ENCODE measurements at regions not wholly inside any gene's neighbourhood (a gene's known extent, or its start where the extent isn't known, plus 50 kb on each side); places are given as distances from the start of the nearest gene placed in this dataset.
"Not testable (repeated sequence)": the region's sequence is repeated elsewhere in the genome, so short reads cannot be mapped to it uniquely, and the experiment has no call there.

GRCh38 chr21:15627011-15627410 is 102.8 kb upstream of the USP25 start:
- Histone ChIP-seq H3K9me2 (replicated peaks; ENCODE audit: insufficient read depth, low read length) (no peaks in the 10 kb centered on the region), H3K79me2 (ENCODE audit: low read length) (no peaks in the 10 kb centered on the region), H2AFZ (ENCODE audit: low read length) (no peak overlapping the region), H3K36me3 (ENCODE audit: insufficient read depth, low read length) (no peaks in the 10 kb centered on the region), H3K27me3 (ENCODE audit: low read length) (no peaks in the 10 kb centered on the region), H3K27ac (ENCODE audit: low read length) (no peak overlapping the region), H3K9ac (ENCODE audit: low read length) (no peak overlapping the region), H3K9me3 (ENCODE audit: low read length) (no peaks in the 10 kb centered on the region), H3K4me1 (ENCODE audit: low read length) (no peaks in the 10 kb centered on the region), H3K4me3 (ENCODE audit: low read length) (no peak overlapping the region), H4K20me1 (ENCODE audit: insufficient read depth, low read depth, low read length) (no peaks in the 10 kb centered on the region), H3K4me2 (ENCODE audit: low read depth, low read length, poor library complexity, severe bottlenecking) (no peak overlapping the region)
- no peak for DNase-seq

DNA sequence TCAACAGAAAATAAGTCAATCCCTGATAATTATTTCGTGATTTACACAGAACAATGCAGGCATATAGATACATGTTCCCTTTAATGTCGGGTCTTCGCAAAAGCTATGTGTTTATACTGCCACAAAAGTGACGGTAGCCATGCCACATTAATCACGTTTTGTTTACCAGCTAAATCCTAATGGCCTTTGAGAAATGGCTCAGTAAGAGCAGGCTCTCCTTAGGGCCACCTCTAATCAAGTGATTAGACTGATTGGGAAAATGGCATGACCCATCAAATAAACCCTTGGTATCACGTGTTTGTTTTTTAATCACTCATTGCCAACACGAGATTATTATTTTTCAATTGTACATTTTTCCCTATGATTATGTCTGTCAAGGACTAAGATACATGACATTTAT is 102.0 kb upstream of the USP25 start:
- Histone ChIP-seq H3K79me2 (ENCODE audit: low read length) (no peaks in the 10 kb centered on the region), H3K36me3 (ENCODE audit: insufficient read depth, low read length) (no peaks in the 10 kb centered on the region), H3K4me2 (ENCODE audit: low read depth, low read length, poor library complexity, severe bottlenecking) (no peak overlapping the region), H3K4me1 (ENCODE audit: low read length) (no peaks in the 10 kb centered on the region), H3K4me3 (ENCODE audit: low read length) (no peak overlapping the region), H3K27me3 (ENCODE audit: low read length) (no peaks in the 10 kb centered on the region), H3K9ac (ENCODE audit: low read length) (no peak overlapping the region), H3K9me3 (ENCODE audit: low read length) (no peaks in the 10 kb centered on the region), H3K9me2 (replicated peaks; ENCODE audit: insufficient read depth, low read length) (no peaks in the 10 kb centered on the region), H3K27ac (ENCODE audit: low read length) (no peak overlapping the region), H2AFZ (ENCODE audit: low read length) (no peak overlapping the region), H4K20me1 (ENCODE audit: insufficient read depth, low read depth, low read length) (no peaks in the 10 kb centered on the region)
- no peak for DNase-seq

DNA sequence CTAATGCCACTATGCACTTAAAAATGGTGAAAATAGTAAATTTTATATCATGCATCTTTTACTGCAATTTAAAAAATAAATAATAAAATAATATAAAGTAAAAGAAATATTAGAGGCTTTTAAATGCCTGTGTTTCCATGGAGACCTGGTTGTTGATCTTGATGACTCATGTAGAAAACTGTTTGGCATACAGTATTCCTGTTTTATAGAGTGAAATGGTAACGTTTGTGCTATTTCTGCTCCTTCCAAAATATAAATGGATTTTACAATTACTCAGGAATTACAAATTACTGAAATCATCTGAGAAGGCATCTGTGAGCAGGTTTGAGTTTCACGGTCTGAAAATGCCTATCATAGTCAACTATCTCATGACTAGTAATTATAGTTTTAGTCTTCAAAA is 98.4 kb upstream of the USP25 start:
- H3K9ac ChIP-seq (ENCODE audit: low read length): no peak overlapping the region
- H2AFZ ChIP-seq (ENCODE audit: low read length): no peak overlapping the region
- H4K20me1 ChIP-seq (ENCODE audit: insufficient read depth, low read depth, low read length): no peaks in the 10 kb centered on the region
- no peaks in the 10 kb centered on the region for H3K79me2 ChIP-seq (ENCODE audit: low read length)
- H3K4me1 ChIP-seq (ENCODE audit: low read length): no peaks in the 10 kb centered on the region
- no peaks in the 10 kb centered on the region for H3K36me3 ChIP-seq (ENCODE audit: insufficient read depth, low read length)
- no peak overlapping the region for H3K4me3 ChIP-seq (ENCODE audit: low read length)
- H3K9me3 ChIP-seq (ENCODE audit: low read length): no peaks in the 10 kb centered on the region
- no peak overlapping the region for H3K4me2 ChIP-seq (ENCODE audit: low read depth, low read length, poor library complexity, severe bottlenecking)
- H3K27me3 ChIP-seq (ENCODE audit: low read length): no peaks in the 10 kb centered on the region
- H3K9me2 ChIP-seq (replicated peaks; ENCODE audit: insufficient read depth, low read length): no peaks in the 10 kb centered on the region
- H3K27ac ChIP-seq (ENCODE audit: low read length): no peak overlapping the region
- DNase-seq: no peak

DNA sequence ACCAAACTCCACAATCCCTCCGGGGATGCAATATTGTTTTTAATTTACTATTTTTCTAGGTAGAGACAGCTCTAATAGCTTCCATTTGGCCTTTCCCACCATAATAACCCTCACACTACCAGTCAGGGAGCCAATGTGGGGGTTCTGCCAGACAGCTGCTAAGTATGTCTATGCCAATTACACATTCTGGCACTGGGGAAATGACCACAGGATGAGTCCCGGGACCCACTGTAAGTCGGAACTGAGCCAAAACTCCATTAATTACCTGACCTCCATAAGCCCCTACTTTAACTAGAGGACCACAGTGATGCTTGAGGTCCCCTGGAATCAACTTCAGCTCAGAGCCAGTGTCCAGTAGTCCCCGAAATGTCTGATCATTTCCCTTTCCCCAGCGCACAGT is 95.2 kb upstream of the USP25 start:
- H3K4me2 ChIP-seq (ENCODE audit: low read depth, low read length, poor library complexity, severe bottlenecking); H2AFZ ChIP-seq (ENCODE audit: low read length); H3K9me2 ChIP-seq (replicated peaks; ENCODE audit: insufficient read depth, low read length); H3K4me1 ChIP-seq (ENCODE audit: low read length); H3K27ac ChIP-seq (ENCODE audit: low read length); H3K79me2 ChIP-seq (ENCODE audit: low read length); H3K9me3 ChIP-seq (ENCODE audit: low read length); H4K20me1 ChIP-seq (ENCODE audit: insufficient read depth, low read depth, low read length); H3K9ac ChIP-seq (ENCODE audit: low read length); H3K36me3 ChIP-seq (ENCODE audit: insufficient read depth, low read length); H3K4me3 ChIP-seq (ENCODE audit: low read length); DNase-seq; H3K27me3 ChIP-seq (ENCODE audit: low read length): not testable (repeated sequence)

- no peak overlapping the region for H3K4me2 ChIP-seq (ENCODE audit: low read depth, low read length, poor library complexity, severe bottlenecking)
- no peak for DNase-seq
- H3K36me3 ChIP-seq (ENCODE audit: insufficient read depth, low read length): no peaks in the 10 kb centered on the region
Observed at GRCh38 chr21:15638856-15639549, 90.8 kb upstream of the USP25 start.

DNA sequence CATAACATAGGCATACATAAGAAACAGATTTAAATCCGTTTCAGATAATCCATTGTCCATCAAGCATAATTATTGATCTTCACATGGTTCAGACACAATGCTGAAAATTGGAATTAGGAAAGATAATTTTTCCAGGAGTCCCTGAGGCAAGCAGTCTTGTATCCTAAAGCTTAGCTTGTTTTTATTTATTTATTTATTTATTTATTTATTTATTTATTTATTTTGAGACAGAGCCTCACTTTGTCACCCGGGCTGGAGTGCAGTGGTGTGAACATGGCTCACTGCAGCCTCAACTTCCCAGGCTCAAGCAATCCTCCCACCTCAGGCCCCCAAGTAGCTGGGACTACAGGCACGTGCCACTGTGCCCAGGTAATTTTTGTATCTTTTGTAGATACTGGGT is 89.7 kb upstream of the USP25 start:
- H3K27me3 ChIP-seq (ENCODE audit: low read length); H2AFZ ChIP-seq (ENCODE audit: low read length); H3K4me2 ChIP-seq (ENCODE audit: low read depth, low read length, poor library complexity, severe bottlenecking); H4K20me1 ChIP-seq (ENCODE audit: insufficient read depth, low read depth, low read length); H3K9me2 ChIP-seq (replicated peaks; ENCODE audit: insufficient read depth, low read length); H3K9me3 ChIP-seq (ENCODE audit: low read length); H3K9ac ChIP-seq (ENCODE audit: low read length); H3K4me3 ChIP-seq (ENCODE audit: low read length); H3K79me2 ChIP-seq (ENCODE audit: low read length); H3K27ac ChIP-seq (ENCODE audit: low read length); H3K36me3 ChIP-seq (ENCODE audit: insufficient read depth, low read length); H3K4me1 ChIP-seq (ENCODE audit: low read length); DNase-seq: not testable (repeated sequence)

More at GRCh38 chr21:15638856-15639549, 90.8 kb upstream of the USP25 start:
- Histone ChIP-seq H3K4me1 (ENCODE audit: low read length) (no peaks in the 10 kb centered on the region), H3K4me3 (ENCODE audit: low read length) (no peak overlapping the region), H3K27me3 (ENCODE audit: low read length) (no peaks in the 10 kb centered on the region), H3K9ac (ENCODE audit: low read length) (no peak overlapping the region), H3K79me2 (ENCODE audit: low read length) (no peaks in the 10 kb centered on the region), H4K20me1 (ENCODE audit: insufficient read depth, low read depth, low read length) (no peaks in the 10 kb centered on the region), H3K9me2 (replicated peaks; ENCODE audit: insufficient read depth, low read length) (no peaks in the 10 kb centered on the region), H3K9me3 (ENCODE audit: low read length) (no peaks in the 10 kb centered on the region), H2AFZ (ENCODE audit: low read length) (no peak overlapping the region), H3K27ac (ENCODE audit: low read length) (no peak overlapping the region)

DNA sequence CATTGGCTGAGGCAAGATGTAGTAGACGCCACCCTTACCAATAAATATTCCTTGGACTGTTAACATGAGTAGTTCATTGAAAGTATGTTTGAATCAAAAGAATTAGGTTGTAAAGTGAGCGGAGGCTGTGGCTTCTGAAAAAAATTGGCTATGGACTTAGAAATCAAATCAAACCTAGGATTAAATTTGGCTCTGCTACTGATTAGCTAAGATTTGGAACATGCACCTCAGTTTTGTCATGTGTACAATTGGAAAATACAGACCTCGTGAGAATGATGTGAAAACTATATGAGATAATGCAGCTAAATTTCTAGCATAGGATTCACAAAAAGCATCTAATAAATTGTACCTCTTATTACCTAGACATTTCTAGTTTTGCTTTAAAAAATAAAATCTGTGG is 85.3 kb upstream of the USP25 start:
- Histone ChIP-seq H3K9me2 (replicated peaks; ENCODE audit: insufficient read depth, low read length) (no peaks in the 10 kb centered on the region), H3K4me2 (ENCODE audit: low read depth, low read length, poor library complexity, severe bottlenecking) (no peak overlapping the region), H3K4me1 (ENCODE audit: low read length) (no peaks in the 10 kb centered on the region), H3K4me3 (ENCODE audit: low read length) (no peak overlapping the region), H3K79me2 (ENCODE audit: low read length) (no peaks in the 10 kb centered on the region), H3K36me3 (ENCODE audit: insufficient read depth, low read length) (no peaks in the 10 kb centered on the region), H3K9me3 (ENCODE audit: low read length) (no peaks in the 10 kb centered on the region), H2AFZ (ENCODE audit: low read length) (no peak overlapping the region), H3K27me3 (ENCODE audit: low read length) (no peaks in the 10 kb centered on the region), H3K27ac (ENCODE audit: low read length) (no peak overlapping the region), H3K9ac (ENCODE audit: low read length) (no peak overlapping the region), H4K20me1 (ENCODE audit: insufficient read depth, low read depth, low read length) (no peaks in the 10 kb centered on the region)
- DNase-seq: no peak

- no peaks in the 10 kb centered on the region for H3K36me3 ChIP-seq (ENCODE audit: insufficient read depth, low read length)
- no peaks in the 10 kb centered on the region for H4K20me1 ChIP-seq (ENCODE audit: insufficient read depth, low read depth, low read length)
- no peak overlapping the region for H3K4me3 ChIP-seq (ENCODE audit: low read length)
- H3K9me3 ChIP-seq (ENCODE audit: low read length): no peaks in the 10 kb centered on the region
- no peak overlapping the region for H3K9ac ChIP-seq (ENCODE audit: low read length)
- no peaks in the 10 kb centered on the region for H3K9me2 ChIP-seq (replicated peaks; ENCODE audit: insufficient read depth, low read length)
- no peaks in the 10 kb centered on the region for H3K27me3 ChIP-seq (ENCODE audit: low read length)
- DNase-seq: no peak
- no peak overlapping the region for H3K4me2 ChIP-seq (ENCODE audit: low read depth, low read length, poor library complexity, severe bottlenecking)
- H3K27ac ChIP-seq (ENCODE audit: low read length): no peak overlapping the region
- no peaks in the 10 kb centered on the region for H3K79me2 ChIP-seq (ENCODE audit: low read length)
- no peak overlapping the region for H2AFZ ChIP-seq (ENCODE audit: low read length)
- H3K4me1 ChIP-seq (ENCODE audit: low read length): no peaks in the 10 kb centered on the region
Observed at GRCh38 chr21:15645830-15646229, 84.0 kb upstream of the USP25 start.

DNA sequence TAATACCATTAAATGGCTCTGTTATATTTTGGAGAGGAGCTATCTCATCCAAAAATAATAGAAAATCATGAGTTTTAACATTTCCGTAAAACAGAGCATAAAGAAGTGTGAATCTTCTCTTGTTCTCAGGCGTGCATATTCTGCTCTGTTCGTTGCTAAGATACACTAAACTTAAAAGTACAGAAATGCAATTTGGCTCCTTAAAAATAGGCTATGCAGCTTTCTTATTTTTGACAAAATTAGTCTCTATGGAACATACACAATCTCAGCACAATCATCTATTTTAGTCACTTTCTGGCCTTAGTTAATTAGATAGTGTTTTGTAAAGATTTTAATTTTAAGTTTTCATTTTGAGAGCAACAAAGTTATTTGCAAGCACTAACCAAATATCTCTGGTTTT is 79.0 kb upstream of the USP25 start:
- Histone ChIP-seq H3K27me3 (ENCODE audit: low read length) (no peaks in the 10 kb centered on the region), H3K4me3 (ENCODE audit: low read length) (no peak overlapping the region), H3K36me3 (ENCODE audit: insufficient read depth, low read length) (no peaks in the 10 kb centered on the region), H3K79me2 (ENCODE audit: low read length) (no peaks in the 10 kb centered on the region), H3K9me3 (ENCODE audit: low read length) (no peaks in the 10 kb centered on the region), H3K9ac (ENCODE audit: low read length) (no peak overlapping the region), H3K4me1 (ENCODE audit: low read length) (no peaks in the 10 kb centered on the region), H3K4me2 (ENCODE audit: low read depth, low read length, poor library complexity, severe bottlenecking) (no peak overlapping the region), H3K27ac (ENCODE audit: low read length) (no peak overlapping the region), H3K9me2 (replicated peaks; ENCODE audit: insufficient read depth, low read length) (no peaks in the 10 kb centered on the region), H4K20me1 (ENCODE audit: insufficient read depth, low read depth, low read length) (no peaks in the 10 kb centered on the region), H2AFZ (ENCODE audit: low read length) (no peak overlapping the region)
- DNase-seq: no peak

All from Karpas-422 (cell line).